Colonic mucosa (tissue), 4 donors: ENCODE measurements at regions not wholly inside any gene's neighbourhood (a gene's known extent, or its start where the extent isn't known, plus 50 kb on each side); places are given as distances from the start of the nearest gene placed in this dataset.

ENCODE experiments used
- DNase-seq: peaks from one replicate; pipeline ENCODE4 v3.0.0-alpha.2; 2020
- H3K27ac ChIP-seq: fragments of 200-600 bp; one replicate; pipeline ENCODE4 v1.8.0; 2021
- H3K27me3 ChIP-seq: fragments of 200-600 bp; one replicate; pipeline ENCODE4 v1.8.0; 2021
- H3K36me3 ChIP-seq: fragments of 200-600 bp; one replicate; pipeline ENCODE4 v1.8.0; 2021
- H3K4me1 ChIP-seq: fragments of 200-600 bp; one replicate; pipeline ENCODE4 v1.8.0; 2021; ENCODE audit warnings: mild to moderate bottlenecking
- H3K4me3 ChIP-seq: fragments of 200-600 bp; one replicate; pipeline ENCODE4 v1.8.0; 2021
- H3K9ac ChIP-seq, 2 donors: one replicate each; pipeline ENCODE4 v1.7.0; 2013; ENCODE audit warnings: control low read depth in 2 of 2, low read depth in 2 of 2, low read length in 2 of 2
- H3K9me3 ChIP-seq: fragments of 200-600 bp; one replicate; pipeline ENCODE4 v1.8.0; 2021
- CTCF ChIP-seq: fragments of 200-600 bp; IDR thresholded peaks from one replicate; pipeline ENCODE4 v1.8.0; 2022; ENCODE audit warnings: antibody characterized with exemption, mild to moderate bottlenecking
- intact Hi-C: fragments of 100-400 bp; cut with DNase I; formaldehyde crosslinking; loops from one replicate; pipeline ENCODE4 v1.14.1; 2022
- donor health status: healthy.
- donor health status: DM: no; HTN: no; CAD: no.
- donor health status: DM: no; HTN: no; CAD: no.

GRCh38 chr12:125568306-125568705 is 503.1 kb downstream of the AACS start:
- no peaks in the 10 kb centered on the region for H3K9me3 ChIP-seq
- TF ChIP-seq CTCF, result no peak

GRCh38 chr12:125573271-125573670 is 508.0 kb downstream of the AACS start:
- H3K9ac ChIP-seq, result no peak overlapping the region
- no peaks in the 10 kb centered on the region for H3K36me3 ChIP-seq

More at GRCh38 chr12:125568306-125568705, 503.1 kb downstream of the AACS start:
- no peak overlapping the region for H3K9ac ChIP-seq
- no peaks in the 10 kb centered on the region for H3K27me3 ChIP-seq
- intact Hi-C loops, result no loop called here
- DNase-seq, result no peak
- no peaks in the 10 kb centered on the region for H3K36me3 ChIP-seq
- no peak overlapping the region for H3K27ac ChIP-seq
- no peaks in the 10 kb centered on the region for H3K4me1 ChIP-seq
- no peak overlapping the region for H3K4me3 ChIP-seq

GRCh38 chr12:125577334-125577733 is 512.1 kb downstream of the AACS start:
- DNase-seq, result no peak
- TF ChIP-seq CTCF, result no peak
- no peak overlapping the region for H3K4me3 ChIP-seq
- H3K9ac ChIP-seq, result no peak overlapping the region
- H3K27me3 ChIP-seq, result no peaks in the 10 kb centered on the region
- H3K4me1 ChIP-seq, result no peaks in the 10 kb centered on the region
- H3K27ac ChIP-seq, result no peak overlapping the region
- H3K36me3 ChIP-seq, result no peaks in the 10 kb centered on the region
- intact Hi-C loops, result no loop called here
- no peaks in the 10 kb centered on the region for H3K9me3 ChIP-seq

More at GRCh38 chr12:125573271-125573670, 508.0 kb downstream of the AACS start:
- no peaks in the 10 kb centered on the region for H3K9me3 ChIP-seq
- H3K4me3 ChIP-seq, result no peak overlapping the region
- DNase-seq, result no peak
- no peaks in the 10 kb centered on the region for H3K4me1 ChIP-seq
- TF ChIP-seq CTCF, result no peak
- no peak overlapping the region for H3K27ac ChIP-seq
- H3K27me3 ChIP-seq, result no peaks in the 10 kb centered on the region
- intact Hi-C loops, result no loop called here

GRCh38 chr12:125579916-125580315 is 514.7 kb downstream of the AACS start:
- DNase-seq, result no peak
- intact Hi-C loops, result no loop called here
- no peak overlapping the region for H3K27ac ChIP-seq
- no peak overlapping the region for H3K4me3 ChIP-seq
- H3K9me3 ChIP-seq, result no peaks in the 10 kb centered on the region
- no peaks in the 10 kb centered on the region for H3K36me3 ChIP-seq
- H3K27me3 ChIP-seq, result no peaks in the 10 kb centered on the region
- H3K9ac ChIP-seq, result no peak overlapping the region
- H3K4me1 ChIP-seq, result no peaks in the 10 kb centered on the region
- TF ChIP-seq CTCF, result no peak

GRCh38 chr12:125583071-125583470 is 517.8 kb downstream of the AACS start:
- no peak overlapping the region for H3K9ac ChIP-seq
- H3K27ac ChIP-seq, result no peak overlapping the region
- no peaks in the 10 kb centered on the region for H3K27me3 ChIP-seq
- H3K4me3 ChIP-seq, result no peak overlapping the region
- no peak for TF ChIP-seq CTCF
- no peaks in the 10 kb centered on the region for H3K9me3 ChIP-seq
- H3K4me1 ChIP-seq, result no peaks in the 10 kb centered on the region
- no peaks in the 10 kb centered on the region for H3K36me3 ChIP-seq
- DNase-seq, result no peak
- intact Hi-C loops, result no loop called here

GRCh38 chr12:125586441-125586840 is 521.2 kb downstream of the AACS start:
- Histone ChIP-seq H3K9me3 (no peaks in the 10 kb centered on the region), H3K27me3 (no peaks in the 10 kb centered on the region), H3K9ac (no peak overlapping the region), H3K36me3 (no peaks in the 10 kb centered on the region), H3K4me1 (no peaks in the 10 kb centered on the region), H3K27ac (no peak overlapping the region), H3K4me3 (no peak overlapping the region)
- no peak for DNase-seq
- intact Hi-C loops, result no loop called here
- TF ChIP-seq CTCF, result no peak
